Fibroblast of lung (primary cell): ENCODE measurements at regions not wholly inside any gene's neighbourhood (a gene's known extent, or its start where the extent isn't known, plus 50 kb on each side); places are given as distances from the start of the nearest gene placed in this dataset.

ENCODE experiments used
- DNase-seq, 2 donors: peaks; one replicate each; pipeline versions ENCODE4 v3.0.0 to v3.0.0-alpha.2; 2010; ENCODE audit warnings: low read depth in 2 of 2
- H2AFZ ChIP-seq: 2 replicates; pipeline ENCODE4 v1.5.1; 2012; ENCODE audit warnings: low read length, control low read depth, inconsistent platforms
- H3K27ac ChIP-seq: 2 replicates; pipeline ENCODE4 v1.5.1; 2011; ENCODE audit warnings: low read length, control low read depth; ENCODE audit not compliant: insufficient read depth
- H3K27me3 ChIP-seq: 2 replicates; pipeline ENCODE4 v1.5.1; 2011; ENCODE audit warnings: mild to moderate bottlenecking, low read length; ENCODE audit not compliant: control insufficient read depth, insufficient read depth
- H3K36me3 ChIP-seq: 2 replicates; pipeline ENCODE4 v1.5.1; 2011; ENCODE audit warnings: low read length; ENCODE audit not compliant: control insufficient read depth, insufficient read depth
- H3K4me1 ChIP-seq: 2 replicates; pipeline ENCODE4 v1.5.1; 2011; ENCODE audit warnings: low read length; ENCODE audit not compliant: control insufficient read depth, insufficient read depth; ENCODE audit errors: extremely low read depth
- H3K4me2 ChIP-seq: 2 replicates; pipeline ENCODE4 v1.5.1; 2011; ENCODE audit warnings: low read length, control low read depth; ENCODE audit not compliant: insufficient read depth; ENCODE audit errors: extremely low read depth
- H3K4me3 ChIP-seq, 4 experiments: fragments of 200-600 bp in 1 of 4; sonication (generic) in 1 of 4; replicated peaks in 1 of 4; 2 replicates each; pipeline ENCODE4 v1.5.1; 2011 to 2016; ENCODE audit warnings: low read length in 4 of 4, low read depth in 3 of 4, mild to moderate bottlenecking in 3 of 4, control low read depth in 2 of 4, inconsistent platforms in 1 of 4, mixed read lengths in 1 of 4; ENCODE audit not compliant: insufficient read depth in 1 of 4; ENCODE audit errors: control extremely low read depth in 1 of 4
- H3K79me2 ChIP-seq: 2 replicates; pipeline ENCODE4 v1.5.1; 2012; ENCODE audit warnings: mild to moderate bottlenecking, low read length, inconsistent platforms; ENCODE audit not compliant: control insufficient read depth, insufficient read depth
- H3K9ac ChIP-seq: 2 replicates; pipeline ENCODE4 v1.5.1; 2011; ENCODE audit warnings: mild to moderate bottlenecking, low read length, control low read depth; ENCODE audit not compliant: insufficient read depth
- H3K9me3 ChIP-seq: 2 replicates; pipeline ENCODE4 v1.5.1; 2012; ENCODE audit warnings: low read depth, low read length; ENCODE audit not compliant: control insufficient read depth, insufficient read depth
- H4K20me1 ChIP-seq: 2 replicates; pipeline ENCODE4 v1.5.1; 2011; ENCODE audit warnings: low read length; ENCODE audit not compliant: control insufficient read depth, insufficient read depth; ENCODE audit errors: extremely low read depth
- EZH2 ChIP-seq: IDR thresholded peaks from 2 replicates; pipeline ENCODE4 v1.5.1; 2012; ENCODE audit warnings: low read length, control low read depth, mild to moderate bottlenecking; ENCODE audit errors: missing control alignments
- TF ChIP-seq, protein P1 (sequence below), 2 donors: IDR thresholded peaks in 1 of 2; conservative IDR thresholded peaks in 1 of 2; 1 replicate in 1 of 2; 2 replicates in 1 of 2; pipeline ENCODE4 v1.5.1; 2011 to 2012; ENCODE audit warnings: low read length in 2 of 2, control low read depth in 1 of 2, inconsistent platforms in 1 of 2, low read depth in 1 of 2, mild to moderate bottlenecking in 1 of 2

DNA sequence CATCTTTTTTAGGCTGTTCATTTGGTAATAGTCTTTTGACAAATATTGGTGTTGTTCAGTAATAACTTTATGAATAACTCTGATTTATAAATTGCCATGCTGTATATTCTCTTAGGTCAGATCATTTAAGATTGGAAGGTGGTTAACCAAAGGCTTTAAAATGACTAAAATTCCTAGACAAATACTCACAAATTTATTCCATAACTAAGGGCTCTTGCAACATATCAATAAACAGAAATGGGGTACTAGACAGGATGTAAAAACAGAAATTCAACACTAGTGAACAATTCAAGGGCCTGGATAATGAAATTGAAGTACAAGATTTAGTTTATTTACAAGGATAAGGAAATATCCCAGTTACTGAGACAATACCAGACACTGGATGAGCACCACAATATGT is 328.6 kb downstream of the PCDH19 start:
- no peaks in the 10 kb centered on the region for H3K79me2 ChIP-seq
- H2AFZ ChIP-seq = no peak overlapping the region
- H3K9me3 ChIP-seq = no peaks in the 10 kb centered on the region
- no peak overlapping the region for H3K4me3 ChIP-seq
- no peak overlapping the region for H3K4me2 ChIP-seq
- no peaks in the 10 kb centered on the region for H3K27me3 ChIP-seq
- no peaks in the 10 kb centered on the region for H4K20me1 ChIP-seq
- no peak for DNase-seq
- no peak overlapping the region for H3K27ac ChIP-seq
- no peaks in the 10 kb centered on the region for H3K4me1 ChIP-seq
- TF ChIP-seq, protein P1, sequence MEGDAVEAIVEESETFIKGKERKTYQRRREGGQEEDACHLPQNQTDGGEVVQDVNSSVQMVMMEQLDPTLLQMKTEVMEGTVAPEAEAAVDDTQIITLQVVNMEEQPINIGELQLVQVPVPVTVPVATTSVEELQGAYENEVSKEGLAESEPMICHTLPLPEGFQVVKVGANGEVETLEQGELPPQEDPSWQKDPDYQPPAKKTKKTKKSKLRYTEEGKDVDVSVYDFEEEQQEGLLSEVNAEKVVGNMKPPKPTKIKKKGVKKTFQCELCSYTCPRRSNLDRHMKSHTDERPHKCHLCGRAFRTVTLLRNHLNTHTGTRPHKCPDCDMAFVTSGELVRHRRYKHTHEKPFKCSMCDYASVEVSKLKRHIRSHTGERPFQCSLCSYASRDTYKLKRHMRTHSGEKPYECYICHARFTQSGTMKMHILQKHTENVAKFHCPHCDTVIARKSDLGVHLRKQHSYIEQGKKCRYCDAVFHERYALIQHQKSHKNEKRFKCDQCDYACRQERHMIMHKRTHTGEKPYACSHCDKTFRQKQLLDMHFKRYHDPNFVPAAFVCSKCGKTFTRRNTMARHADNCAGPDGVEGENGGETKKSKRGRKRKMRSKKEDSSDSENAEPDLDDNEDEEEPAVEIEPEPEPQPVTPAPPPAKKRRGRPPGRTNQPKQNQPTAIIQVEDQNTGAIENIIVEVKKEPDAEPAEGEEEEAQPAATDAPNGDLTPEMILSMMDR (conservative IDR thresholded peaks at IDR 0.05 in 1 of 2, IDR thresholded peaks at IDR 0.05 in 1 of 2; ENCODE audit: low read depth in 1 of 2, low read length in 2 of 2) = no peak
- H3K36me3 ChIP-seq = no peaks in the 10 kb centered on the region
- no peak overlapping the region for H3K9ac ChIP-seq

GRCh38 chrX:100076031-100076430 is 334.0 kb downstream of the PCDH19 start:
- Histone ChIP-seq H3K4me3 (no peak overlapping the region), H3K27ac (no peak overlapping the region)
- TF ChIP-seq, protein P1 (conservative IDR thresholded peaks at IDR 0.05 in 1 of 2, IDR thresholded peaks at IDR 0.05 in 1 of 2; ENCODE audit: low read depth in 1 of 2, low read length in 2 of 2) = no peak
- no peak for TF ChIP-seq EZH2

DNA sequence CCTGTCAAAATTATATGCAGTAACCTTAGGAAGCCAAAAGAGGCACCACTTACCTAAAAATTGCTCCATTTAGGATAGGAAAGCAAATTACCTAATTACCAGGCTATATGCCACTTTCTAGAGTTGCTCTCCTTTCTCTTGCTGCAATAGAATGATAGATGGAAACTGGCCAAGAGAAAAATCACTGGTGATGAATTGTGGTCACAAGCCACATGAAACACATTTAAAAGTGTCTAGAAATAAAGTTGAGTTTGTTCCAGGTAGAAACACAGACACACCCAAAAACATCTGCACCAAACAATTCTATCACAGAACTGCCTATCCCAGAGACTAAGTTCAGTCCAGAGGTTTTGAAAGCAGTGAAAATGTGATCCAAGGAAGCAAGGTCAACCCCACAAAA is 337.7 kb downstream of the PCDH19 start:
- H3K27ac ChIP-seq = no peak overlapping the region
- no peak for TF ChIP-seq EZH2
- TF ChIP-seq, protein P1 (conservative IDR thresholded peaks at IDR 0.05 in 1 of 2, IDR thresholded peaks at IDR 0.05 in 1 of 2; ENCODE audit: low read depth in 1 of 2, low read length in 2 of 2) = no peak
- no peak overlapping the region for H3K4me3 ChIP-seq
- no peak overlapping the region for H3K4me2 ChIP-seq
- no peak overlapping the region for H3K9ac ChIP-seq
- no peaks in the 10 kb centered on the region for H3K79me2 ChIP-seq
- H3K36me3 ChIP-seq = no peaks in the 10 kb centered on the region
- no peaks in the 10 kb centered on the region for H3K9me3 ChIP-seq
- no peak for DNase-seq
- no peak overlapping the region for H2AFZ ChIP-seq
- H3K4me1 ChIP-seq = no peaks in the 10 kb centered on the region
- H4K20me1 ChIP-seq = no peaks in the 10 kb centered on the region
- H3K27me3 ChIP-seq = no peaks in the 10 kb centered on the region

More at GRCh38 chrX:100076031-100076430, 334.0 kb downstream of the PCDH19 start:
- Histone ChIP-seq H3K9ac (no peak overlapping the region), H3K27me3 (no peaks in the 10 kb centered on the region), H2AFZ (no peak overlapping the region), H3K9me3 (no peaks in the 10 kb centered on the region), H3K36me3 (no peaks in the 10 kb centered on the region), H3K4me1 (no peaks in the 10 kb centered on the region), H3K79me2 (no peaks in the 10 kb centered on the region), H3K4me2 (no peak overlapping the region), H4K20me1 (no peaks in the 10 kb centered on the region)
- no peak for DNase-seq
